NCI-H2029 treated with DMSO at 0.1 percent for 48 hours (cell line): ENCODE measurements at regions not wholly inside any gene's neighbourhood (a gene's known extent, or its start where the extent isn't known, plus 50 kb on each side); places are given as distances from the start of the nearest gene placed in this dataset.
A peak's percentile ranks its signal among the peaks of the same experiment; 100 is the strongest.
"Not testable (repeated sequence)": the region's sequence is repeated elsewhere in the genome, so short reads cannot be mapped to it uniquely, and the experiment has no call there.

ENCODE experiments used
- DNase-seq: peaks from one replicate; lab custom pipeline; 2025; lab: John Stamatoyannopoulos, UW

- DNase-seq: no peak
These were observed 97.7 kb upstream of the DOCK9 start for GRCh38 chr13:99075268-99076191.

GRCh38 chr13:99078017-99078771 lies 100.3 kb upstream of the DOCK9 start:
- DNase-seq: no peak

DNA sequence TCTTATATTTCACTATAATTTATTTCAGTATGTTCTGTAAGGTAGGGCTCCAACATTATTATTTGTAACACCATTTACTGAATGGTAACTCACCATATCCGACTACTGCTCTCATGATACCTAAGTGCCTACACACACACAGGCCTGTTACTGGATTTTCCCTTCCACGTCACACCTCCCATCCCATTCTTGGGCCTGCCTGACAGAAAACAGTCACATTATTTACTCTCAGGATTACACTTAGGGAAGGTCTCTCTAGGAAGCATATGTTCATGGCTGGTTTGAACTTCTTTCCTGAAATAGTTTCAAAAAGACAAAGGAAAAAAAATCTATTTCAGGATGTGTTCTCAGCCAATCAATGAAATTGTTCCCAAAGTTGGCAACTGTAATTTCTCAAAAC lies 102.3 kb upstream of the DOCK9 start:
- DNase-seq: no peak

DNA sequence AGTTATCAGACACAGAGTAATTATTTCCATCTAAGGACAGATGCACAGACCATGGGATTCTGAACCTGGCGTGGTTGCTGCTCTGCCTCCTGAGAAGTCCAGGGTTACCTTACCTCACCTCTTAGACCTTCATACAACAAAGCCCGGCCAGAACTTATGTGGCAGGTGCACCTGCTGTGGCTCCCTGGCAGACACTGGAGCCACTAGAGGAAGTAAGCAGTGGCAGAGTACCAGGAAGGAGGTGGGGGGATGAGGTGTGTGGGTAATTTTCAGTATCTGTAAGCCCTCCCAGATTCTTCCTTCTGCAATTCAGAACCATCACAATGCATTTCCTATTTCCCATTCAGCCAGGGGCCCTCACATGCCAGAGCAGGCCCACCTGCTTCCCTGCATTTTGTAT lies 106.1 kb upstream of the DOCK9 start:
- DNase-seq: peak; percentile 46

GRCh38 chr13:99085139-99085807 lies 107.4 kb upstream of the DOCK9 start:
- DNase-seq: no peak

DNA sequence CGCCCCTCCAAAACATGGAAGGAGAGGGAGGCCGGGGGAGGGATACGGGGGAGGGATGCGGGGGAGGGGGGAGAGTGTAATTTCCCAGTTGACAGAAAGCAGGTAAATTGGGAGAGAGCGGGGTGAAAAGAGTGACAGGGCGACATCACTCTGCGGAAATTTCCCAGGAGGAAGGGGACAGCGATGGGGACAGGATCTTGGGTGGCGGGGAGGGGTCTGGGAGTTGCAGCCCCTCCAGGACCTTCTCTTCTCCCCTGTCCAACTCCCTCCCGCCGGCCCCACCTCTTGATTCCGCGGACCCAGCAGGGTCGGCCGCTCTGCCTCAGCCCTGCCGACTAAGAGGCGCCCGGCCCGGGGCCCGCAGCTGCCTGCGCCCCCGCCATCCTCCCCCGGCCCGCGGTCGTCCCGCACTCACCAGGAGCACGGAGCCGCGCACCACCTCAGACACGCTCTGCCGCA lies 108.0 kb upstream of the DOCK9 start:
- no peak for DNase-seq

GRCh38 chr13:99086267-99087097 lies 108.6 kb upstream of the DOCK9 start:
- no peak for DNase-seq

DNA sequence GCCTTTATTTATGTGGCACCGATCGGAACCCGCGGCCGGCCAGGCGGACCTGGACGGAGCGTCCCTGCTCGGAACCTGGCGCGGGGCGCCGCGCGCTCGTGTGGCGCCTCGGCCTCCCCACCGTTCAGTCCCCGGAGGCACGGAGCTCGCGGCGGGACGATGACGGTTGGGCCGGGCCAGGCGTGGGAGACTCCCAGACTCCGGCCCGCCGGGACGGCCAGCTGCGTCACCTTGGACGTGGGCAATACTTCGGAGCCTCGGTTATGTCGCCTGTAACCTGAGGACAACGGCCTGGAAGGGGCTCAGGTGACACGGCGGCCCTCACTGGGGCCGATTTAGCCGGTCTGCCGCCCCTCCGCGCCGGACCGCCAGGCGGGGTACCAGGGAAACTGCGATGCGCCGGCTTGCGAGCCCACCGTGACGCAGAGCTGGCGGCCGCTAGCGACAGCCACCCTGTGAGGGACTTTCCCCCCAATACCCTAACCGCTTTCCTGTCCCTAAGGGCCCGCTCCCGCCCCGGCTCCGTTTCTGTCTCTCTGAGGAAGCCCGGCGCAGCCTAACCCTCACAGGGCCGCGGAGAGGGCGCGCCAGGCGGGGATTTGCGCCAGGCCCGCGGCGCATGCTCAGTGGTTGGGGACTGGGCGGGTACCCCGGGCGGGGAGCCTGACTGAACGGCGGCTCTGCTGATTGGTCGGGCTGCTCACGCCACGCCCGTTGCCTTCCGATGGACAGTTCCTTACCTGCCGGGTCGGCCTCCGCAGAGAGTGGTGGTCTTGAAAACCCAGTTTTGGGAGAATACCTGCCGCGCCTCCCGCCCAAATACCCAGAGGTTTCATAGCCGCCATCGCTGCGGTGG lies 109.5 kb upstream of the DOCK9 start:
- peak; percentile 39 for DNase-seq

- DNase-seq: no peak
These were observed 110.2 kb upstream of the DOCK9 start for GRCh38 chr13:99087954-99088491.

DNA sequence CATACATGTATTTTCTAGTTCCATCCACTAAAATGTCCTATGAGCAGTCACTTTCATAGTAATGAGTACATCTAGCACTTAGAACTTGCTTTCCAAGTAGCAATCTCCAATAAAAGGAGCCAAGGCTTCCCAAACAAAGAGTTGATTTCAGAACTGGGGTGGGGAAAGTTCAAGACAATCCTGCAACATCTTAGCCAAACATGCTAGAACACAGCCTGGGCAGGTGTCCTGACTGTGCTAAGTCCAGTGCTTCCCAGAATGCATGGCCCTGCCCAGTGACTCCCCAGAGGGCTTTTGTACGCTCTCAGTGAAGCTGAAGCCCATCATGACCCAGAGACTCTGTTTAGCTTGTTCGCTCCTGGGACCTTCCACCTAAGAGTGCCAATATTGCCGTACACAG lies 106.7 kb upstream of the UBAC2 start:
- no peak for DNase-seq

GRCh38 chr13:99101831-99102230 lies 98.8 kb upstream of the UBAC2 start:
- DNase-seq: not testable (repeated sequence)

- no peak for DNase-seq
These were observed 97.1 kb upstream of the UBAC2 start for GRCh38 chr13:99103536-99103935.

- no peak for DNase-seq
These were observed 96.3 kb upstream of the UBAC2 start for GRCh38 chr13:99104396-99104795.

GRCh38 chr13:99105160-99105559 lies 95.5 kb upstream of the UBAC2 start:
- DNase-seq: no peak

- no peak for DNase-seq
These were observed 87.3 kb upstream of the UBAC2 start for GRCh38 chr13:99113351-99113750.

DNA sequence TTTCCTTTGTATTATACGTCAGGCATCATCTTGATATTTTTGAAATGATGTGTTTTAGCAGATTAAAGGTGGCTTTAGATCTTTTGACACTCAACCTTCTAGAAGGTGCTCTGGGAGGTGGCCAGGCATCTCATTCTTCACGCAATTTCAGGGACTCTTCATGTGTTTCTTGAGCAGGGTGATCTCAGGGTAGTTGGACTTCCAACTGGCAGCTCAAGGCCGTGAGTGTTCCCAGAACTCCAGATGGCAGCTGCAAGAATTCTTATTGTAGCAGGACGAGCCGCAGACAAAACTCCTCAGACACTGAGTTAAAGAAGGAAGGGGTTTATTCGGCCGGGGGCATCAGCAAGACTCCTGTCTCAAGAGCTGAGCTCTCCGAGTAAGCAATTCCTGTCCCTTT lies 82.5 kb upstream of the UBAC2 start:
- no peak for DNase-seq

- DNase-seq: no peak
These were observed 81.0 kb upstream of the UBAC2 start for GRCh38 chr13:99119656-99120055.

DNA sequence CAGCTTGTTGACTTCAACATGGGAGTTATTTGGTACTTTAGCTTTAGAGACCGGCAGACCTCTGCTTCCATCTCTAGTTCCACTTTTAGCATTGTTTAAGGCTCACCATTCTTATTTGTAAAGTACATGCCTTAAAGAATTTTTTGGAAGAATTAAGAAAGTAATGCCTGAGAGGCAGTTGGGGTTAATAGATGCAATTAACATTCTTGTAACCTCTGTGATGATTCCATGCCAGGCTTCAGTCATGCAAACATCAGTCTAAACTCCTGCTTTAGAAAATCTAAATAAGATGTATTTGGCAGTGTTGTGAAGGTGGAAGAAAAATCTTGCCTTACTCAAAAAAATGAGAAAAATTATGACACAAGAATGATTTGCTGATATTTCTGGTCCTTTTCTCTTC lies 79.9 kb upstream of the UBAC2 start:
- no peak for DNase-seq

DNA sequence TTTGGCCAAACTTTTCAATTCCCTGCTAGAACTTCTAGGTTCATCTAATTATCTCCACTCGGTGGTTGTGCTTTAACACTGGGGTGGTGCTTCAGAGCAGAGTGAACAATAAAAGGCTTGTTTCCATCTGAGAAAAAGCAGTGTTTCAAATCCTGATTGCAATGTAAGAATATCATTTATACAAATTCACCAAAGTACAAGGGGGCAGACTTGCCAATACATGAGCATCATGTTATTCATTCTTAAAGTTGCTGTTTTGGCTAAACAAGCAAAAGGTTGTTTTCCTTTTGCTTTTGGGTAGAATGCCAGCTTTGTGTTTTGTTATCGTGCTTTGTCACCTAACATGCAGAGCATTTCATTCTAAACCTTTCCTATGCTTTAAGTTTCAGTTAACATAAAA lies 78.5 kb upstream of the UBAC2 start:
- DNase-seq: no peak
